GM12875 (cell line): ENCODE measurements at regions not wholly inside any gene's neighbourhood (a gene's known extent, or its start where the extent isn't known, plus 50 kb on each side); places are given as distances from the start of the nearest gene placed in this dataset.
"Not testable (repeated sequence)": the region's sequence is repeated elsewhere in the genome, so short reads cannot be mapped to it uniquely, and the experiment has no call there.

Source experiments
- H3K4me3 ChIP-seq: one replicate; pipeline ENCODE4 v1.5.1; 2011; ENCODE audit warnings: low read depth, low read length, control low read depth
- TF ChIP-seq, protein P1 (sequence below): IDR thresholded peaks from 2 replicates; pipeline ENCODE4 v1.5.1; 2011; ENCODE audit warnings: low read depth, mild to moderate bottlenecking, control low read depth, inconsistent platforms, low read length, moderate library complexity, borderline replicate concordance; ENCODE audit not compliant: insufficient read depth

GRCh38 chrX:145393702-145394235, 146.5 kb downstream of the SPANXN1 start:
- TF ChIP-seq, protein P1, sequence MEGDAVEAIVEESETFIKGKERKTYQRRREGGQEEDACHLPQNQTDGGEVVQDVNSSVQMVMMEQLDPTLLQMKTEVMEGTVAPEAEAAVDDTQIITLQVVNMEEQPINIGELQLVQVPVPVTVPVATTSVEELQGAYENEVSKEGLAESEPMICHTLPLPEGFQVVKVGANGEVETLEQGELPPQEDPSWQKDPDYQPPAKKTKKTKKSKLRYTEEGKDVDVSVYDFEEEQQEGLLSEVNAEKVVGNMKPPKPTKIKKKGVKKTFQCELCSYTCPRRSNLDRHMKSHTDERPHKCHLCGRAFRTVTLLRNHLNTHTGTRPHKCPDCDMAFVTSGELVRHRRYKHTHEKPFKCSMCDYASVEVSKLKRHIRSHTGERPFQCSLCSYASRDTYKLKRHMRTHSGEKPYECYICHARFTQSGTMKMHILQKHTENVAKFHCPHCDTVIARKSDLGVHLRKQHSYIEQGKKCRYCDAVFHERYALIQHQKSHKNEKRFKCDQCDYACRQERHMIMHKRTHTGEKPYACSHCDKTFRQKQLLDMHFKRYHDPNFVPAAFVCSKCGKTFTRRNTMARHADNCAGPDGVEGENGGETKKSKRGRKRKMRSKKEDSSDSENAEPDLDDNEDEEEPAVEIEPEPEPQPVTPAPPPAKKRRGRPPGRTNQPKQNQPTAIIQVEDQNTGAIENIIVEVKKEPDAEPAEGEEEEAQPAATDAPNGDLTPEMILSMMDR, result peak; percentile 51
- no peak overlapping the region for H3K4me3 ChIP-seq

DNA sequence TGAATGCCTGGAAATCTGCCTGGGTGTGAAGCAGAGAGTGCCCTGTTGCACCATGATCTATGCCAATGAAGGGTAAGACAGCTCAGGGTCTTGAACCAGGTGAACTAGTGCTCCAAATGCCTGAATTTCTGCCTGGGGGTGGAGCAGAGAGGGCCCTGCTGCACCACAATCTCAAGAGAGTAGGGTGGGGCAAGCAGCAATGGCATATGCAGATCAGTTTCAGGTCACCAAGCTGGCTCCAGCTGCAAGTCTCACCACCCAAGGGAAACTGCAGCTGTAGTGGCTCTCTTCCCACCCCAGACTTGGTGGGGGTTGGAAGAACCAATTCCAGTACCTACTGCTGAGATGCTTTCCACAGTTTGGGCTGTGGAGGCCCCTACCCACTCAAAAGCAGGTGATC, 147.0 kb downstream of the SPANXN1 start:
- H3K4me3 ChIP-seq, result no peak overlapping the region
- TF ChIP-seq, protein P1, result no peak

- TF ChIP-seq, protein P1, result no peak
- H3K4me3 ChIP-seq, result no peak overlapping the region
Observed at GRCh38 chrX:145396612-145397011, 149.3 kb downstream of the SPANXN1 start.

- no peak overlapping the region for H3K4me3 ChIP-seq
- TF ChIP-seq, protein P1, result peak; percentile 55; the same call in 1 of the 2 replicates
Observed at GRCh38 chrX:145405012-145405411, 157.7 kb downstream of the SPANXN1 start.

- TF ChIP-seq, protein P1, result no peak
- no peak overlapping the region for H3K4me3 ChIP-seq
Observed at GRCh38 chrX:145410622-145411021, 163.3 kb downstream of the SPANXN1 start.

DNA sequence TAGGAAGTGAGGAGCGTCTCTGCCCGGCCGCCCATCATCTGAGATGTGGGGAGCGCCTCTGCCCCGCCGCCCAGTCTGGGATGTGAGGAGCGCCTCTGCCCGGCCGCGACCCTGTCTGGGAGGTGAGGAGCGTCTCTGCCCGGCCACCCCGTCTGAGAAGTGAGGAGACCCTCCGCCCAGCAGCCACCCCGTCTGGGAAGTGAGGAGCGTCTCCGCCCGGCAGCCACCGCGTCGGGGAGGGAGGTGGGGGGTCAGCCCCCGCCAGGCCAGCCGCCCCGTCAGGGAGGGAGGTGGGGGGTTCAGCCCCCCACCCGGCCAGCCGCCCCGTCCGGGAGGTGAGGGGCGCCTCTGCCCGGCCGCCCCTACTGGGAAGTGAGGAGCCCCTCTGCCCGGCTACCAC, 188.9 kb downstream of the SPANXN1 start:
- not testable (repeated sequence) for H3K4me3 ChIP-seq

GRCh38 chrX:145464650-145465049, 217.3 kb downstream of the SPANXN1 start:
- no peak overlapping the region for H3K4me3 ChIP-seq
- TF ChIP-seq, protein P1, result no peak

GRCh38 chrX:145475725-145476124, 228.4 kb downstream of the SPANXN1 start:
- H3K4me3 ChIP-seq, result no peak overlapping the region
- TF ChIP-seq, protein P1, result no peak
